K562 (cell line): ENCODE measurements at regions not wholly inside any gene's neighbourhood (a gene's known extent, or its start where the extent isn't known, plus 50 kb on each side); places are given as distances from the start of the nearest gene placed in this dataset.

ENCODE experiments used
- ATAC-seq: fragments of 200-7000 bp; cut with Tn5 transposase; 3 replicates; pipeline ENCODE4 v1.9.1; 2020; ENCODE audit warnings: moderate library complexity
- BruUV-seq: library from RNA; stranded (reverse); fragments of 400-500 nt; replicated peaks from 2 replicates; lab custom pipeline; 2021; lab: Mats Ljungman, UMichigan
- CTCF ChIA-PET: fragments of 300-600 bp; formaldehyde crosslinking; extraction: SDS; loops from one replicate; lab custom pipeline; 2021; ENCODE audit warnings: low intra/inter-chr PET ratio; lab: Yijun Ruan, JAX
- POLR2A ChIA-PET: fragments of 300-600, 350-650 bp; sonication (Branson Sonifier 250); formaldehyde crosslinking; extraction: SDS; loops from one replicate; lab custom pipeline; 2021; ENCODE audit warnings: antibody characterized with exemption, inconsistent platforms; lab: Yijun Ruan, JAX
- DNase-seq, 4 experiments: peaks; one replicate each; pipeline versions ENCODE4 v3.0.0 to v3.0.0-alpha.2; 2011 to 2018; ENCODE audit warnings: low spot score in 3 of 4, mixed read lengths in 3 of 4; ENCODE audit errors: extremely low read depth in 1 of 4
- FAIRE-seq: peaks from 2 replicates; lab custom pipeline; 2011; peaks lifted over from hg19 to GRCh38; lab: Jason Lieb, UNC
- H2AFZ ChIP-seq: 2 replicates; pipeline ENCODE4 v1.6.0; 2011; ENCODE audit warnings: low read depth, low read length, control low read depth, inconsistent platforms
- H3K27ac ChIP-seq: fragments of 200-600 bp; 3 replicates; pipeline ENCODE4 v1.8.0; 2011; ENCODE audit warnings: low read depth, mild to moderate bottlenecking, control low read depth, inconsistent platforms, low read length, moderate library complexity, mixed read lengths; ENCODE audit errors: extremely low read depth
- H3K27me3 ChIP-seq, 2 experiments: fragments of 300-600 bp in 1 of 2; 2 replicates in 1 of 2; 3 replicates in 1 of 2; pipeline versions ENCODE4 v1.6.0 to v1.8.0; 2011; ENCODE audit warnings: inconsistent platforms in 2 of 2, low read length in 2 of 2, mild to moderate bottlenecking in 1 of 2, mixed read lengths in 1 of 2, moderate library complexity in 1 of 2; ENCODE audit not compliant: control insufficient read depth in 2 of 2, insufficient read depth in 2 of 2
- H3K36me3 ChIP-seq: fragments of 300-600 bp; 3 replicates; pipeline ENCODE4 v1.8.0; 2011; ENCODE audit warnings: mild to moderate bottlenecking, low read length, inconsistent platforms; ENCODE audit not compliant: control insufficient read depth, insufficient read depth
- H3K4me1 ChIP-seq, 2 experiments: fragments of 200-600 bp in 1 of 2; replicated peaks in 1 of 2; 2 replicates in 1 of 2; 3 replicates in 1 of 2; pipeline versions ENCODE4 v1.5.1 to v1.8.0; 2011; ENCODE audit warnings: inconsistent platforms in 2 of 2, low read length in 2 of 2, mild to moderate bottlenecking in 1 of 2, mixed read lengths in 1 of 2, moderate library complexity in 1 of 2; ENCODE audit not compliant: control insufficient read depth in 2 of 2, insufficient read depth in 2 of 2
- H3K4me2 ChIP-seq: 2 replicates; pipeline ENCODE4 v1.6.1; 2011; ENCODE audit warnings: low read length, control low read depth, inconsistent platforms, mixed read lengths; ENCODE audit not compliant: insufficient read depth
- H3K4me3 ChIP-seq: fragments of 200-600 bp; sonication (generic), shearing (Covaris generic); 2 replicates; pipeline ENCODE4 v1.5.1; 2016; ENCODE audit warnings: control low read depth, inconsistent platforms
- H3K79me2 ChIP-seq: fragments of 200-600 bp; 3 replicates; pipeline ENCODE4 v1.8.0; 2011; ENCODE audit warnings: low read length, inconsistent platforms; ENCODE audit not compliant: control insufficient read depth, insufficient read depth
- H3K9ac ChIP-seq, 2 experiments: 2 replicates each; pipeline versions ENCODE4 v1.6.0 to v1.6.1; 2011; ENCODE audit warnings: low read depth in 2 of 2, low read length in 2 of 2, control low read depth in 1 of 2, inconsistent platforms in 1 of 2, mild to moderate bottlenecking in 1 of 2, mixed read lengths in 1 of 2; ENCODE audit not compliant: insufficient read depth in 1 of 2
- H3K9me1 ChIP-seq: one replicate; pipeline ENCODE4 v1.6.0; 2011; ENCODE audit warnings: inconsistent platforms, mild to moderate bottlenecking, low read length, moderate library complexity; ENCODE audit not compliant: control insufficient read depth, insufficient read depth
- H3K9me3 ChIP-seq: replicated peaks from 2 replicates; pipeline ENCODE4 v1.5.1; 2011; ENCODE audit warnings: low read depth, low read length, inconsistent platforms; ENCODE audit not compliant: control insufficient read depth, insufficient read depth
- H4K20me1 ChIP-seq: replicated peaks from 2 replicates; pipeline ENCODE4 v1.6.1; 2011; ENCODE audit warnings: low read length, inconsistent platforms, mixed read lengths; ENCODE audit not compliant: control insufficient read depth, insufficient read depth
- HES1 ChIP-seq: fragments of 450-650 bp; IDR thresholded peaks from 2 replicates; pipeline ENCODE4 v1.6.1; 2016; ENCODE audit warnings: low read depth, mild to moderate bottlenecking, moderate library complexity
- PPARD ChIP-seq: fragments of 250-450 bp; sonication (Bioruptor Pico); IDR thresholded peaks from 2 replicates; pipeline ENCODE4 v1.8.0; 2022; ENCODE audit warnings: inconsistent platforms, mild to moderate bottlenecking, moderate library complexity
- SAP30 ChIP-seq: fragments of 200-600 bp; sonication (generic); IDR thresholded peaks from 2 replicates; pipeline ENCODE4 v1.6.1; 2012; ENCODE audit warnings: borderline replicate concordance, low read depth, mild to moderate bottlenecking, moderate library complexity, low read length, control low read depth, inconsistent platforms; ENCODE audit not compliant: insufficient read depth, poor library complexity, severe bottlenecking
- ZNF436 ChIP-seq: fragments of 250-450, 450-650 bp; sonication (Bioruptor Pico); formaldehyde crosslinking; IDR thresholded peaks from 2 replicates; pipeline ENCODE4 v1.7.0; 2020; ENCODE audit warnings: mild to moderate bottlenecking
- WGBS: fragments of 100-300 bp; shearing (Covaris generic); methylation state at CpG from one replicate; pipeline ENCODE4 v1.1.6; 2016; ENCODE audit warnings: low coverage, mixed read lengths; ENCODE audit not compliant: insufficient coverage; ENCODE audit errors: missing lambda C conversion rate; 5-methylcytosine and 5-hydroxymethylcytosine counted together
- in situ Hi-C: fragments of 300-500 bp; cut with MboI; formaldehyde crosslinking; loops from 4 replicates; pipeline ENCODE4 v1.15.0; 2018; ENCODE audit warnings: inconsistent platforms, mixed read lengths
- intact Hi-C: fragments of 100-400 bp; cut with micrococcal nuclease; formaldehyde crosslinking; loops from 2 replicates; pipeline ENCODE4 v1.14.2; 2022
- TF ChIP-seq, protein P1 (sequence below): fragments of 250-450 bp; sonication (Bioruptor Pico); IDR thresholded peaks from 2 replicates; pipeline ENCODE4 v1.4.0; 2020; ENCODE audit warnings: mild to moderate bottlenecking, moderate library complexity
- TF ChIP-seq, protein P2 (sequence below): fragments of 200-800 bp; sonication (Bioruptor generic); IDR thresholded peaks from 2 replicates; pipeline ENCODE4 v1.6.1; 2016; ENCODE audit warnings: missing genetic modification characterization, missing compliant biosample characterization

- TF ChIP-seq SAP30, result no peak
Measured at GRCh38 chr6:8707369-8707768, 272.0 kb upstream of the SLC35B3 start (continued).

GRCh38 chr6:8705435-8706020 lies 270.2 kb upstream of the SLC35B3 start:
- intact Hi-C loops, result no loop called here
- ATAC-seq (no peak), DNase-seq (no peak), FAIRE-seq (no peak)
- peaks cover 2% of the 10 kb centered on the region; the same call in 1 of the 2 replicates for H3K9me3 ChIP-seq
- H4K20me1 ChIP-seq, result no peaks in the 10 kb centered on the region
- H3K4me3 ChIP-seq, result no peak overlapping the region
- whole genome bisulfite sequencing, result 0% methylated on average over 2 of the region's 2 CpGs
- no peaks in the 10 kb centered on the region for H3K9me1 ChIP-seq
- no peak overlapping the region for H3K9ac ChIP-seq
- BruUV-seq, result no TSS peak
- no peak overlapping the region for H3K4me2 ChIP-seq
- H3K27me3 ChIP-seq, result no peaks in the 10 kb centered on the region
- ChIA-PET CTCF (no interaction called here), POLR2A (interaction anchor here (0.6 kb wide), 1 partner anchor 795 kb away, joined by 5 read pairs; no protein-coding TSS in a partner anchor)
- TF ChIP-seq HES1 (no peak), PPARD (CRISPR knock-in tag) (no peak), ZNF436 (CRISPR knock-in tag) (no peak)
- TF ChIP-seq, protein P1, sequence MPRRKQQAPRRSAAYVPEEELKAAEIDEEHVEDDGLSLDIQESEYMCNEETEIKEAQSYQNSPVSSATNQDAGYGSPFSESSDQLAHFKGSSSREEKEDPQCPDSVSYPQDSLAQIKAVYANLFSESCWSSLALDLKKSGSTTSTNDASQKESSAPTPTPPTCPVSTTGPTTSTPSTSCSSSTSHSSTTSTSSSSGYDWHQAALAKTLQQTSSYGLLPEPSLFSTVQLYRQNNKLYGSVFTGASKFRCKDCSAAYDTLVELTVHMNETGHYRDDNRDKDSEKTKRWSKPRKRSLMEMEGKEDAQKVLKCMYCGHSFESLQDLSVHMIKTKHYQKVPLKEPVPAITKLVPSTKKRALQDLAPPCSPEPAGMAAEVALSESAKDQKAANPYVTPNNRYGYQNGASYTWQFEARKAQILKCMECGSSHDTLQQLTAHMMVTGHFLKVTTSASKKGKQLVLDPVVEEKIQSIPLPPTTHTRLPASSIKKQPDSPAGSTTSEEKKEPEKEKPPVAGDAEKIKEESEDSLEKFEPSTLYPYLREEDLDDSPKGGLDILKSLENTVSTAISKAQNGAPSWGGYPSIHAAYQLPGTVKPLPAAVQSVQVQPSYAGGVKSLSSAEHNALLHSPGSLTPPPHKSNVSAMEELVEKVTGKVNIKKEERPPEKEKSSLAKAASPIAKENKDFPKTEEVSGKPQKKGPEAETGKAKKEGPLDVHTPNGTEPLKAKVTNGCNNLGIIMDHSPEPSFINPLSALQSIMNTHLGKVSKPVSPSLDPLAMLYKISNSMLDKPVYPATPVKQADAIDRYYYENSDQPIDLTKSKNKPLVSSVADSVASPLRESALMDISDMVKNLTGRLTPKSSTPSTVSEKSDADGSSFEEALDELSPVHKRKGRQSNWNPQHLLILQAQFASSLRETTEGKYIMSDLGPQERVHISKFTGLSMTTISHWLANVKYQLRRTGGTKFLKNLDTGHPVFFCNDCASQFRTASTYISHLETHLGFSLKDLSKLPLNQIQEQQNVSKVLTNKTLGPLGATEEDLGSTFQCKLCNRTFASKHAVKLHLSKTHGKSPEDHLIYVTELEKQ (CRISPR knock-in tag), result no peak
- TF ChIP-seq, protein P2, sequence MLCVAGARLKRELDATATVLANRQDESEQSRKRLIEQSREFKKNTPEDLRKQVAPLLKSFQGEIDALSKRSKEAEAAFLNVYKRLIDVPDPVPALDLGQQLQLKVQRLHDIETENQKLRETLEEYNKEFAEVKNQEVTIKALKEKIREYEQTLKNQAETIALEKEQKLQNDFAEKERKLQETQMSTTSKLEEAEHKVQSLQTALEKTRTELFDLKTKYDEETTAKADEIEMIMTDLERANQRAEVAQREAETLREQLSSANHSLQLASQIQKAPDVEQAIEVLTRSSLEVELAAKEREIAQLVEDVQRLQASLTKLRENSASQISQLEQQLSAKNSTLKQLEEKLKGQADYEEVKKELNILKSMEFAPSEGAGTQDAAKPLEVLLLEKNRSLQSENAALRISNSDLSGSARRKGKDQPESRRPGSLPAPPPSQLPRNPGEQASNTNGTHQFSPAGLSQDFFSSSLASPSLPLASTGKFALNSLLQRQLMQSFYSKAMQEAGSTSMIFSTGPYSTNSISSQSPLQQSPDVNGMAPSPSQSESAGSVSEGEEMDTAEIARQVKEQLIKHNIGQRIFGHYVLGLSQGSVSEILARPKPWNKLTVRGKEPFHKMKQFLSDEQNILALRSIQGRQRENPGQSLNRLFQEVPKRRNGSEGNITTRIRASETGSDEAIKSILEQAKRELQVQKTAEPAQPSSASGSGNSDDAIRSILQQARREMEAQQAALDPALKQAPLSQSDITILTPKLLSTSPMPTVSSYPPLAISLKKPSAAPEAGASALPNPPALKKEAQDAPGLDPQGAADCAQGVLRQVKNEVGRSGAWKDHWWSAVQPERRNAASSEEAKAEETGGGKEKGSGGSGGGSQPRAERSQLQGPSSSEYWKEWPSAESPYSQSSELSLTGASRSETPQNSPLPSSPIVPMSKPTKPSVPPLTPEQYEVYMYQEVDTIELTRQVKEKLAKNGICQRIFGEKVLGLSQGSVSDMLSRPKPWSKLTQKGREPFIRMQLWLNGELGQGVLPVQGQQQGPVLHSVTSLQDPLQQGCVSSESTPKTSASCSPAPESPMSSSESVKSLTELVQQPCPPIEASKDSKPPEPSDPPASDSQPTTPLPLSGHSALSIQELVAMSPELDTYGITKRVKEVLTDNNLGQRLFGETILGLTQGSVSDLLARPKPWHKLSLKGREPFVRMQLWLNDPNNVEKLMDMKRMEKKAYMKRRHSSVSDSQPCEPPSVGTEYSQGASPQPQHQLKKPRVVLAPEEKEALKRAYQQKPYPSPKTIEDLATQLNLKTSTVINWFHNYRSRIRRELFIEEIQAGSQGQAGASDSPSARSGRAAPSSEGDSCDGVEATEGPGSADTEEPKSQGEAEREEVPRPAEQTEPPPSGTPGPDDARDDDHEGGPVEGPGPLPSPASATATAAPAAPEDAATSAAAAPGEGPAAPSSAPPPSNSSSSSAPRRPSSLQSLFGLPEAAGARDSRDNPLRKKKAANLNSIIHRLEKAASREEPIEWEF (CRISPR knock-in tag), result no peak
- H3K79me2 ChIP-seq, result no peaks in the 10 kb centered on the region
- no peak overlapping the region for H2AFZ ChIP-seq
- in situ Hi-C loops, result no loop called here
- H3K4me1 ChIP-seq, result no peaks in the 10 kb centered on the region
- H3K36me3 ChIP-seq, result no peaks in the 10 kb centered on the region
- no peak overlapping the region for H3K27ac ChIP-seq
